ENCODE measurements at regions not wholly inside any gene's neighbourhood (a gene's known extent, or its start where the extent isn't known, plus 50 kb on each side); places are given as distances from the start of the nearest gene placed in this dataset.

DNA sequence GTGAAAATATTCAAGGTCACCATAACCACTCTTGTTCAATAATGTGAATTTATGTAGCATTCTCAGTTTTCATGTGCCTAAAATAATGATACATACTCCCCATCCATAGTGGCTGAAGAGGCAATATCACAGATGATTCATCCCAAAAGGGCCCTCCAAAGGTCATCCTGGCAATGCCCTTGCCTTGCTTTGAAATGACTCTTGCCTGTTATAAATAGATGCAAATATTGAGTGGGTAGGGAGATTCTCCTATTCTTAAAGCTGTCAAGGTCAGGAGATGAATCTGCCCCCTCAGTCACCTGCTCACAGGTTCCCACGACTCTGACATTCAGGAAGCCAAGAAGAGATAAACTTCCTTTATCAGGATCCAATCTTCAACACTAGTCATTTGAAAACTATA lies 490.5 kb downstream of the TNS1 start:
- Histone ChIP-seq H3K27ac (no peak overlapping the region), H3K4me3 (no peak overlapping the region)
- TF ChIP-seq, protein P1, sequence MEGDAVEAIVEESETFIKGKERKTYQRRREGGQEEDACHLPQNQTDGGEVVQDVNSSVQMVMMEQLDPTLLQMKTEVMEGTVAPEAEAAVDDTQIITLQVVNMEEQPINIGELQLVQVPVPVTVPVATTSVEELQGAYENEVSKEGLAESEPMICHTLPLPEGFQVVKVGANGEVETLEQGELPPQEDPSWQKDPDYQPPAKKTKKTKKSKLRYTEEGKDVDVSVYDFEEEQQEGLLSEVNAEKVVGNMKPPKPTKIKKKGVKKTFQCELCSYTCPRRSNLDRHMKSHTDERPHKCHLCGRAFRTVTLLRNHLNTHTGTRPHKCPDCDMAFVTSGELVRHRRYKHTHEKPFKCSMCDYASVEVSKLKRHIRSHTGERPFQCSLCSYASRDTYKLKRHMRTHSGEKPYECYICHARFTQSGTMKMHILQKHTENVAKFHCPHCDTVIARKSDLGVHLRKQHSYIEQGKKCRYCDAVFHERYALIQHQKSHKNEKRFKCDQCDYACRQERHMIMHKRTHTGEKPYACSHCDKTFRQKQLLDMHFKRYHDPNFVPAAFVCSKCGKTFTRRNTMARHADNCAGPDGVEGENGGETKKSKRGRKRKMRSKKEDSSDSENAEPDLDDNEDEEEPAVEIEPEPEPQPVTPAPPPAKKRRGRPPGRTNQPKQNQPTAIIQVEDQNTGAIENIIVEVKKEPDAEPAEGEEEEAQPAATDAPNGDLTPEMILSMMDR (IDR thresholded peaks at IDR 0.05) = no peak
- no peak for DNase-seq (ENCODE audit: low spot score)

DNA sequence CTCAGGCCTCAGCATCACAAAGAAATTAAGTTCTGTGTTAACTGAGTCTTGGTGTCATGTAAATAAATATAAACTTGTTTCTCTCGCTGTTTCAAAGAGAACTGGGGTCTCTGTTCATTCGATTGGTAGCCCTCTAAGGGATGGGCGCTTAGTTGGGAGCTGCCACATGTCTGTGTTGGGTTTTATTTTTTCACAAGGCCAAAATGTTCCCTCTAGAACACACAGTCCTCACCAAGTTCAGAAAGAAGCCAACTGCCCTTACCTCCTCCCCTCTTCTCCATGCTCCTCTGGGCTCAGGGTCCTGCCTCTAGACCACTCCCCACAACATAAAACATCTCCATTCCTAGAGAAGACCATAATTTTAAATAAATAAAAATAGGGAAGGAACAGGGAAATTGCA lies 490.9 kb downstream of the TNS1 start:
- no peak for DNase-seq (ENCODE audit: low spot score)
- H3K27ac ChIP-seq = no peak overlapping the region
- H3K4me3 ChIP-seq = no peak overlapping the region
- TF ChIP-seq, protein P1 (IDR thresholded peaks at IDR 0.05) = no peak

DNA sequence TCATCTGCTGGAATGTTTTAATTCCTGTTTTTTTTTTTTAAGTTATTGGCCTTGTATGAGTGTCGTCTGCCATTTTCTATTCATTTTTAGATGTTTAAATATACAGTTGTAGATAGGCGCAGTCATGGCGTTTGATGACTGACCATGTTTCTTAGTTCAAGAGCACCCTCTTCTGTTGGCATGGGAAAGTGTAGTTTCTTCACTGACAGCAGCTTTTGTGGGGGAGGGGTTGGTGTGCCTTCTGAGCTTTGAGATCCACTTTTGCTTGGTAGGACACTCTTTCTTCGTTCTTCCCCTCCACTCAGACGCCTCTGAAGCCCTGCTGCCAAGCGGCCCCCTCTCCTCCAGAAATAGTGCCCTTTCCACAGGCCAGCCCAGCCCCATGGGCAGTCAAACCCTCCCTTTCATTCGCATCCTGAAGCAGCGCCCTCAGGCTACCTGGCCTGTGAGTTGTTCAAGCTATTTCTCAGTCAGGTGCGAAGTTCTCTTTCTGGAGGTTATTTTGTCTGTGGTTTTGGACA lies 492.0 kb downstream of the TNS1 start:
- no peak overlapping the region for H3K4me3 ChIP-seq
- no peak for DNase-seq (ENCODE audit: low spot score)
- no peak overlapping the region for H3K27ac ChIP-seq
- TF ChIP-seq, protein P1 (IDR thresholded peaks at IDR 0.05) = peak; percentile 42

DNA sequence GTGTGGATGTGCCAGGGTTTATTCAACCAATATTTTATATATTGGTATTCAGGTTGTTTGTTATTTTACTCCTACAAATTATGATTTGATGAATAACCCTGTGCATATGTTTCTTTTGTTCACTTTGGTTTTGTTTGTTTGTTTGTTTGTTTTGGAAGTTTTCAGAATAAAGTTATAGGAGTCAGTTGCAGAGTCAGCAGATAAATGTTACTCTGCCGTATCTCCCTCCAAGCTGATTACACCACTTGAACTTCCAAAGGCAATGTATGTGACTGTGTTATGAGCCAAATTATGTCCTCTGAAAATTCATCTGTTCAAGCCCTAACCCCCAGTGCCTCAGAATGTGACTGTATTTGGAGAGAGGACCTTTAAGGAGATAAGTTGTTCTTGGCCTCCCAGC lies 497.5 kb downstream of the TNS1 start:
- no peak for DNase-seq (ENCODE audit: low spot score)
- TF ChIP-seq, protein P1 (IDR thresholded peaks at IDR 0.05) = no peak
- no peak overlapping the region for H3K4me3 ChIP-seq
- H3K27ac ChIP-seq = no peak overlapping the region

DNA sequence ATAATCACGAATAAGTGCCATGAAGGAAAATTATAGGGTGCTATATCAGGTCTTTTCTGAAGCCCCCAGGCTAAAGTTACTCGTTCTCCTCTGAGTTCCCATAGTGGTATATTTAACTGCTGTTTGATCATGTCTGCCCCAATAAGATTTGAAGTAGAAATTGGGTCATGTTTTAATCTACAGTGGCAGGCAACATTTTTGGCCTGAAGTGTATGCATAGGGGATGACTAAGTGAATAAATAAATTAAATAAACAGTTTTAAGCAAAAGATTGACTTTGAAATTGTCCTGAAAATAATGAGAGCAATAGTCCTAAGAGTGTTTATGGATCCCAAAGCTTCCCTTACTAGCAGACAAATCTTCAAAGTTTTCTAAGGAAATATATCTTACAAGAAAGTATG lies 500.9 kb downstream of the TNS1 start:
- no peak overlapping the region for H3K4me3 ChIP-seq
- no peak for DNase-seq (ENCODE audit: low spot score)
- TF ChIP-seq, protein P1 (IDR thresholded peaks at IDR 0.05) = no peak
- H3K27ac ChIP-seq = no peak overlapping the region

DNA sequence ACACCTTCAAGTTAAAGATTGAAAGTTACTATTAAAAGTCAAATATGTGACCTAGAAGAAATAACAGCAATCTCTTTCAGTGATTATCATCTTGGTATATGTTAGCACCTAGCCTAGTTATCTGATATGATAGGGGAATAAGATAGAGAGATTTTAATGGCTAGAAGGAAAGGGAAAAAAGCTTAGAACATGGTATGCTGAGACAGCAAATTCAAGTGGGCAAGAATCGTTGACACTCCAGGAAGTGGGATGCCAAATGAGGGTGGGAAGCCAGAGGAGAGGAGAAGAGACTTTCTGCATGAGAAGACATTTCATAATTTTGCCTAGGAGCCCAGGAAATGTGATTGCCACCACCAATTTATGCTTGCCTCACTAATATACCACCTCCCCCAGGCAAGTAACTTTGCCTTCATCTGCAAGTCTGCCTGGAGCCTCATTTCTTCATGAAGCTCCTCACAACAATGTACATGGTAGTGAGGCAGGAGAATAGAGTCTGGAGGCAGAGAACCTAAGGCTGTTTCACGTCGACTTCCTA lies 504.9 kb downstream of the TNS1 start:
- TF ChIP-seq, protein P1 (IDR thresholded peaks at IDR 0.05) = no peak
- DNase-seq (ENCODE audit: low spot score) = no peak
- Histone ChIP-seq H3K27ac (no peak overlapping the region), H3K4me3 (no peak overlapping the region)

DNA sequence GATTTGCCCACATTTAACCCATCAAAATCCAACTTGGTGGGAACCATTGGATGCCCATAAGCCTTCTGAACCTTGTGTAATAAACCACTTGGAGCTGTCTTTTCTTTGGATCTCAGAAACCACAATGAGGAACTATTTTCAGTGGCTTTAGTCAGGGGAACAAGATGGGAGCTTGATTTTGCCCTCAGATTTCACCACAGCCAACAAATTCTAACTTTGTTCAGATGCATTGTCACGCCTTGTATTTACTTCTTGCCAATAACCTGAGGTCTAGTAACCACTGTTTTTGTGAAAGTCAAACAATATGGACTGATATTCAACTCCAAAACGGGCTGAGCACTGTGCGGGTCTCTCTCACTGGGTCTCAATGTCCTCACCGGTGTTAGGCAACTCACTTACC lies 508.2 kb downstream of the TNS1 start:
- TF ChIP-seq, protein P1 (IDR thresholded peaks at IDR 0.05) = no peak
- H3K4me3 ChIP-seq = no peak overlapping the region
- no peak for DNase-seq (ENCODE audit: low spot score)
- no peak overlapping the region for H3K27ac ChIP-seq

Measured in coronary artery (tissue), 2 donors.